PC-3 (cell line): ENCODE measurements at regions not wholly inside any gene's neighbourhood (a gene's known extent, or its start where the extent isn't known, plus 50 kb on each side); places are given as distances from the start of the nearest gene placed in this dataset.
A peak's percentile ranks its signal among the peaks of the same experiment; 100 is the strongest.
"Not testable (repeated sequence)": the region's sequence is repeated elsewhere in the genome, so short reads cannot be mapped to it uniquely, and the experiment has no call there.

Experiments used
- ATAC-seq: fragments of 200-7000 bp; cut with Tn5 transposase; 2 replicates; pipeline ENCODE4 v1.9.1; 2020; ENCODE audit warnings: mild to moderate bottlenecking, moderate library complexity
- BruUV-seq: library from RNA; stranded (reverse); fragments of 400-500 nt; replicated peaks from 2 replicates; lab custom pipeline; 2021; lab: Mats Ljungman, UMichigan
- CTCF ChIA-PET: fragments of 300-600 bp; sonication (Branson Sonifier 250); formaldehyde crosslinking; loops from one replicate; lab custom pipeline; 2022; ENCODE audit warnings: antibody characterized with exemption; lab: Charles Lee
- POLR2A ChIA-PET: fragments of 300-600 bp; sonication (Branson Sonifier 250); formaldehyde crosslinking; loops from one replicate; lab custom pipeline; 2022; ENCODE audit warnings: antibody characterized with exemption; ENCODE audit not compliant: unreplicated experiment; lab: Charles Lee
- DNase-seq: peaks from one replicate; pipeline ENCODE4 v3.0.0-alpha.2; 2015
- H2AFZ ChIP-seq: fragments of 300-600 bp; sonication (generic); 2 replicates; pipeline ENCODE4 v1.6.0; 2016; ENCODE audit warnings: antibody characterized with exemption, low read length
- H3F3A ChIP-seq: fragments of 300-600 bp; sonication (generic); one replicate; pipeline ENCODE4 v1.6.0; 2017; ENCODE audit warnings: antibody characterized with exemption, low read length, control low read depth, mild to moderate bottlenecking; ENCODE audit not compliant: unreplicated experiment
- H3K27ac ChIP-seq: fragments of 300-600 bp; sonication (generic); 2 replicates; pipeline ENCODE4 v1.5.1; 2016; ENCODE audit warnings: mild to moderate bottlenecking, low read length
- H3K27me3 ChIP-seq: fragments of 300-600 bp; sonication (generic); 2 replicates; pipeline ENCODE4 v1.6.1; 2016; ENCODE audit warnings: low read length, mixed read lengths
- H3K36me3 ChIP-seq: fragments of 300-600 bp; sonication (generic); 2 replicates; pipeline ENCODE4 v1.6.1; 2016; ENCODE audit warnings: low read depth, mixed run types, low read length, mixed read lengths
- H3K4me1 ChIP-seq: fragments of 300-600 bp; sonication (generic); 2 replicates; pipeline ENCODE4 v1.5.1; 2016; ENCODE audit warnings: low read length; ENCODE audit not compliant: insufficient read depth
- H3K4me2 ChIP-seq: fragments of 300-600 bp; sonication (generic); 2 replicates; pipeline ENCODE4 v1.6.0; 2016; ENCODE audit warnings: low read length
- H3K4me3 ChIP-seq: fragments of 300-600 bp; sonication (generic); 2 replicates; pipeline ENCODE4 v1.5.1; 2016; ENCODE audit warnings: mild to moderate bottlenecking, low read length, mixed read lengths
- H3K79me2 ChIP-seq: fragments of 300-600 bp; sonication (generic); 2 replicates; pipeline ENCODE4 v1.6.1; 2017; ENCODE audit warnings: low read length, mixed read lengths
- H3K9ac ChIP-seq: fragments of 300-600 bp; sonication (generic); 2 replicates; pipeline ENCODE4 v1.6.0; 2016; ENCODE audit warnings: mild to moderate bottlenecking, low read length
- H3K9me2 ChIP-seq: fragments of 300-600 bp; sonication (generic); replicated peaks from 2 replicates; pipeline ENCODE4 v1.6.1; 2016; ENCODE audit warnings: mixed run types, low read length, mixed read lengths
- H3K9me3 ChIP-seq: fragments of 300-600 bp; sonication (generic); 2 replicates; pipeline ENCODE4 v1.6.1; 2016; ENCODE audit warnings: low read length, mixed read lengths
- H4K20me1 ChIP-seq: fragments of 300-600 bp; sonication (generic); 2 replicates; pipeline ENCODE4 v1.6.1; 2016; ENCODE audit warnings: low read length, mixed read lengths
- CTCF ChIP-seq: fragments of 300-600 bp; sonication (generic); conservative IDR thresholded peaks from 2 replicates; pipeline ENCODE4 v1.5.1; 2017; ENCODE audit warnings: antibody characterized with exemption, low read depth, mild to moderate bottlenecking, low read length
- EZH2 ChIP-seq: fragments of 300-600 bp; sonication (generic); IDR thresholded peaks from one replicate; pipeline ENCODE4 v1.6.1; 2017; ENCODE audit warnings: antibody characterized with exemption, mild to moderate bottlenecking, low read length; ENCODE audit not compliant: unreplicated experiment
- EZH2phosphoT487 ChIP-seq: fragments of 300-600 bp; sonication (generic); IDR thresholded peaks from 2 replicates; pipeline ENCODE4 v1.6.1; 2018; ENCODE audit warnings: mild to moderate bottlenecking, antibody characterized with exemption, low read length, borderline replicate concordance
- intact Hi-C: fragments of 100-400 bp; cut with micrococcal nuclease; formaldehyde crosslinking; loops from 2 replicates; pipeline ENCODE4 v1.9.0; 2023

GRCh38 chr7:52352013-52352981 is 683.1 kb upstream of the POM121L12 start:
- Histone ChIP-seq H3F3A (no peaks in the 10 kb centered on the region), H3K4me1 (no peaks in the 10 kb centered on the region), H3K4me2 (no peak overlapping the region), H3K9me2 (no peaks in the 10 kb centered on the region), H3K9me3 (no peaks in the 10 kb centered on the region), H3K79me2 (no peaks in the 10 kb centered on the region), H4K20me1 (no peaks in the 10 kb centered on the region), H3K27ac (no peak overlapping the region), H3K9ac (no peak overlapping the region), H3K27me3 (no peaks in the 10 kb centered on the region), H2AFZ (no peak overlapping the region), H3K4me3 (no peak overlapping the region), H3K36me3 (no peaks in the 10 kb centered on the region)
- intact Hi-C loops, result no loop called here
- ATAC-seq (no peak), DNase-seq (no peak)
- ChIA-PET POLR2A (no interaction called here), CTCF (no interaction called here)
- no TSS peak for BruUV-seq
- TF ChIP-seq EZH2 (no peak), CTCF (no peak), EZH2phosphoT487 (no peak)

- Histone ChIP-seq H3K9ac (no peak overlapping the region), H3K79me2 (no peaks in the 10 kb centered on the region), H3K36me3 (no peaks in the 10 kb centered on the region), H3K27me3 (no peaks in the 10 kb centered on the region), H3F3A (no peaks in the 10 kb centered on the region), H3K27ac (no peak overlapping the region), H3K9me3 (no peaks in the 10 kb centered on the region), H3K4me3 (no peak overlapping the region), H3K4me1 (no peaks in the 10 kb centered on the region), H3K9me2 (no peaks in the 10 kb centered on the region), H2AFZ (no peak overlapping the region), H4K20me1 (no peaks in the 10 kb centered on the region), H3K4me2 (no peak overlapping the region)
- no peak for DNase-seq
- TF ChIP-seq CTCF, result no peak
- TF ChIP-seq EZH2phosphoT487, result no peak
- TF ChIP-seq EZH2, result no peak
- intact Hi-C loops, result no loop called here
- BruUV-seq, result no TSS peak
- ChIA-PET CTCF (no interaction called here), POLR2A (no interaction called here)
- ATAC-seq, result no peak
Observed at GRCh38 chr7:52344015-52344414, 691.4 kb upstream of the POM121L12 start.

- Histone ChIP-seq H3K27ac (no peak overlapping the region), H3K79me2 (no peaks in the 10 kb centered on the region), H3K36me3 (no peaks in the 10 kb centered on the region), H3K9me3 (no peaks in the 10 kb centered on the region), H3K9me2 (no peaks in the 10 kb centered on the region), H2AFZ (no peak overlapping the region), H3K9ac (no peak overlapping the region), H3K27me3 (no peaks in the 10 kb centered on the region), H4K20me1 (no peaks in the 10 kb centered on the region), H3F3A (no peaks in the 10 kb centered on the region), H3K4me2 (no peak overlapping the region), H3K4me3 (no peak overlapping the region), H3K4me1 (no peaks in the 10 kb centered on the region)
- CTCF ChIA-PET, result no interaction called here
- ATAC-seq (no peak), DNase-seq (no peak)
- no TSS peak for BruUV-seq
- POLR2A ChIA-PET, result no interaction called here
- intact Hi-C loops, result no loop called here
- TF ChIP-seq EZH2 (no peak), EZH2phosphoT487 (no peak), CTCF (no peak)
Observed at GRCh38 chr7:52340067-52340466, 695.4 kb upstream of the POM121L12 start.

GRCh38 chr7:52328328-52328727 is 707.1 kb upstream of the POM121L12 start:
- H3K79me2 ChIP-seq, H3F3A ChIP-seq, H3K4me1 ChIP-seq, H3K36me3 ChIP-seq, H3K9ac ChIP-seq, H3K27me3 ChIP-seq, CTCF ChIA-PET, intact Hi-C loops, H3K9me2 ChIP-seq, H3K9me3 ChIP-seq, H3K4me2 ChIP-seq, POLR2A ChIA-PET, H2AFZ ChIP-seq, BruUV-seq, H4K20me1 ChIP-seq, H3K4me3 ChIP-seq, ATAC-seq, H3K27ac ChIP-seq: not testable (repeated sequence)
- peak; percentile 11 for DNase-seq
